Adipocyte (in vitro differentiated cells): ENCODE measurements at regions not wholly inside any gene's neighbourhood (a gene's known extent, or its start where the extent isn't known, plus 50 kb on each side); places are given as distances from the start of the nearest gene placed in this dataset.

Experiments
- DNase-seq: peaks from one replicate; pipeline ENCODE4 v3.0.0-alpha.2; 2015; ENCODE audit warnings: low read depth
- H3K27me3 ChIP-seq: replicated peaks from 2 replicates; pipeline ENCODE4 v1.7.0; 2013; ENCODE audit warnings: mild to moderate bottlenecking, low read length, moderate library complexity; ENCODE audit not compliant: control insufficient read depth, insufficient read depth
- H3K36me3 ChIP-seq: 2 replicates; pipeline ENCODE4 v1.7.0; 2013; ENCODE audit warnings: low read length, mild to moderate bottlenecking, moderate library complexity; ENCODE audit not compliant: control insufficient read depth, insufficient read depth, severe bottlenecking
- H3K4me1 ChIP-seq: 2 replicates; pipeline ENCODE4 v1.7.0; 2013; ENCODE audit warnings: mild to moderate bottlenecking, low read length, moderate library complexity; ENCODE audit not compliant: control insufficient read depth, insufficient read depth
- H3K4me3 ChIP-seq: 2 replicates; pipeline ENCODE4 v1.7.0; 2013; ENCODE audit warnings: mild to moderate bottlenecking, low read length, moderate library complexity
- H3K9ac ChIP-seq: 2 replicates; pipeline ENCODE4 v1.7.0; 2013; ENCODE audit warnings: mild to moderate bottlenecking, low read length, moderate library complexity
- H3K9me3 ChIP-seq: 2 replicates; pipeline ENCODE4 v1.7.0; 2013; ENCODE audit warnings: mild to moderate bottlenecking, low read length, moderate library complexity; ENCODE audit not compliant: control insufficient read depth

GRCh38 chr4:13024147-13025105 is 459.7 kb downstream of the RAB28 start:
- DNase-seq, result no peak
- H3K27me3 ChIP-seq, result no peaks in the 10 kb centered on the region
- H3K9me3 ChIP-seq, result no peaks in the 10 kb centered on the region
- H3K36me3 ChIP-seq, result no peaks in the 10 kb centered on the region
- H3K9ac ChIP-seq, result no peak overlapping the region
- no peak overlapping the region for H3K4me3 ChIP-seq
- H3K4me1 ChIP-seq, result no peaks in the 10 kb centered on the region

- DNase-seq, result no peak
- no peak overlapping the region for H3K9ac ChIP-seq
- H3K4me1 ChIP-seq, result no peaks in the 10 kb centered on the region
- H3K36me3 ChIP-seq, result no peaks in the 10 kb centered on the region
- no peak overlapping the region for H3K4me3 ChIP-seq
- H3K27me3 ChIP-seq, result no peaks in the 10 kb centered on the region
- H3K9me3 ChIP-seq, result no peaks in the 10 kb centered on the region
These were observed 476.2 kb downstream of the RAB28 start for GRCh38 chr4:13007802-13008470.

- Histone ChIP-seq H3K4me1 (no peaks in the 10 kb centered on the region), H3K36me3 (no peaks in the 10 kb centered on the region), H3K27me3 (no peaks in the 10 kb centered on the region), H3K9ac (no peak overlapping the region), H3K9me3 (no peaks in the 10 kb centered on the region), H3K4me3 (no peak overlapping the region)
- DNase-seq, result no peak
These were observed 490.2 kb downstream of the RAB28 start for GRCh38 chr4:12993923-12994322.

- H3K9me3 ChIP-seq, result peaks cover 5% of the 10 kb centered on the region
- H3K4me1 ChIP-seq, result no peaks in the 10 kb centered on the region
- H3K4me3 ChIP-seq, result no peak overlapping the region
- no peaks in the 10 kb centered on the region for H3K27me3 ChIP-seq
- H3K36me3 ChIP-seq, result no peaks in the 10 kb centered on the region
- no peak overlapping the region for H3K9ac ChIP-seq
- no peak for DNase-seq
These were observed 496.9 kb downstream of the RAB28 start for GRCh38 chr4:12987284-12987683.

DNA sequence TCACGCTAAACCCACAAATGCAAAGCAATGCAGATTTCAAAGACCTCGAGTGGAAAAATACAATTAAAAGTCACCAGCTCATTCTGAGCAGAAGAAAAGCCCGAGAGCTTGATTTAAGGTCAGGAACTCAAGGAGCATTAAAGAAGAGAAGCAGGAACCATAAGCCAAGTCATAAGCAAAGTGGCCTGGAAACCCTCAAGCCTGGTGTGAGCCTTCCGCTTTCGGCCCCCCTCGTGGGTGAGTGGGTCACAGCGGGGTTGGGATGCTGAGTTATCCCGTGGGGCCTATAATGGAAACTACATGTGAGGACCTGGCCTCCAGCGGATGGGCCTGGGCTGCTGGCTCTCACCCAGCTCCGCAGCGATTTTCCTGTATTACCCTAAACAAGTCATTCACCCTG is 504.3 kb downstream of the RAB28 start:
- Histone ChIP-seq H3K27me3 (no peaks in the 10 kb centered on the region), H3K9ac (no peak overlapping the region), H3K36me3 (no peaks in the 10 kb centered on the region), H3K4me1 (no peaks in the 10 kb centered on the region), H3K4me3 (no peak overlapping the region), H3K9me3 (peaks cover 5% of the 10 kb centered on the region)
- no peak for DNase-seq

DNA sequence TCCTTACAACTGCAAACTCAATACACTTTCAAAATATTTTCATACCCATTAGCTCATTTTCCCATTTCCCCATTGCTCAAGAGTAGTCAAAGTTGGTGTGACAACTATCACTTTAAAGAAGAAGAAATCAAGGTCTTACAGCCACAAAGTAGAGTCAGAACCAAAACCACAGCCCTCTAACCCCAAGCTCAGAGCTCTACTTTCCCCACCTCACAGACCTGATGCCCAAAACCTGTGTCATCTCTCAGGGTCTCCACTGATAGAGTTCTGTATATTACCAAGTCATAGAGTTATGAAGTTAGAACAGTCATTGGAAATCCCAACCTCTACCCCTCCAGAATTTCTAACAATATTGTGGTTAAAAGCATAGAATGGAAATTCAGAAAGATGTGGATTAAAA is 505.8 kb downstream of the RAB28 start:
- Histone ChIP-seq H3K36me3 (no peaks in the 10 kb centered on the region), H3K4me1 (no peaks in the 10 kb centered on the region), H3K9ac (no peak overlapping the region), H3K4me3 (no peak overlapping the region), H3K27me3 (no peaks in the 10 kb centered on the region), H3K9me3 (no peaks in the 10 kb centered on the region)
- DNase-seq, result no peak

- Histone ChIP-seq H3K27me3 (no peaks in the 10 kb centered on the region), H3K4me3 (no peak overlapping the region), H3K36me3 (no peaks in the 10 kb centered on the region), H3K9ac (no peak overlapping the region), H3K4me1 (no peaks in the 10 kb centered on the region), H3K9me3 (no peaks in the 10 kb centered on the region)
- DNase-seq, result no peak
These were observed 508.6 kb downstream of the RAB28 start for GRCh38 chr4:12975511-12975910.

DNA sequence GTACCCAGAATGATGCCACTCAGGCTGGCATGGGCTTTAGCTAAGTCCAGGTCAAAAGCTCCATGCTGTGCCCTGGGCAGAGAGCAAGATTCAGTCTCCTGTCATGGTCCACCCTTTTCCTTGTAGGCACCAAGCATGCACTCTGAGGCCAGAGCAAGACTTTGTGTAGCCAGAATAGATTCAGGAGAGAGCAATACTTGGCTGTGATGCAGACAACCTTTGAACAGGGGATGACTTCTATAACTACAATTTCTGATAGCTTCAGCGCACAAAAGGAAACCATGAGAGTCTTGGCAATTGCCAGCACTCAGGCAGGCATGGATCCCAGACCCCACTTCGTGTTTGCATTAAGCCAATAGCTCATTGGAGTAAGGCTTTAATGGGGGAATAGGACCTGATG is 510.6 kb downstream of the RAB28 start:
- DNase-seq, result no peak

DNA sequence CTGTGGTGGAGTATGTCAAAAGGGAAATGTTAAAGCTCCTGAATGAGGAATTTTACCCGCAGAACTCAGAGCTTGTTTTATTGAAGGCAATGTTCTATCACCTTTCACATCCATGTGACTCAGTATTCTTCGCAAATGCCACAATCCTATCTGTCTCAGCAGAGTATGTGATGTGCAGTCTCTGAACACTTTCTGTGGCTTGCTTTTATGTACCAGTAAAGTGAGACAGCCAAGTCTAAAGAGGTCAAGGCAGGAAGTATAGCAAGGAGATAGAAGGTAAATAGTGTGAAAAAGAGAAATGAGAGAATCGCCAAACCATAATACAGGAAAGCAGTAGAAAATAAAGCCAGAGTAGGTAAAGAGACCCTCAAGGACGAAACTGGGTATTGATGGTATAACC is 515.8 kb downstream of the RAB28 start:
- DNase-seq, result no peak
- Histone ChIP-seq H3K4me1 (no peaks in the 10 kb centered on the region), H3K36me3 (no peaks in the 10 kb centered on the region), H3K4me3 (no peak overlapping the region), H3K9me3 (no peaks in the 10 kb centered on the region), H3K27me3 (no peaks in the 10 kb centered on the region), H3K9ac (no peak overlapping the region)

More for the DNA sequence above, 510.6 kb downstream of the RAB28 start:
- Histone ChIP-seq H3K27me3 (no peaks in the 10 kb centered on the region), H3K4me3 (no peak overlapping the region), H3K4me1 (no peaks in the 10 kb centered on the region), H3K9me3 (no peaks in the 10 kb centered on the region), H3K9ac (no peak overlapping the region), H3K36me3 (no peaks in the 10 kb centered on the region)

GRCh38 chr4:12966726-12967125 is 517.4 kb downstream of the RAB28 start:
- no peaks in the 10 kb centered on the region for H3K36me3 ChIP-seq
- H3K9ac ChIP-seq, result no peak overlapping the region
- no peak for DNase-seq
- no peaks in the 10 kb centered on the region for H3K9me3 ChIP-seq
- H3K27me3 ChIP-seq, result no peaks in the 10 kb centered on the region
- H3K4me3 ChIP-seq, result no peak overlapping the region
- no peaks in the 10 kb centered on the region for H3K4me1 ChIP-seq

DNA sequence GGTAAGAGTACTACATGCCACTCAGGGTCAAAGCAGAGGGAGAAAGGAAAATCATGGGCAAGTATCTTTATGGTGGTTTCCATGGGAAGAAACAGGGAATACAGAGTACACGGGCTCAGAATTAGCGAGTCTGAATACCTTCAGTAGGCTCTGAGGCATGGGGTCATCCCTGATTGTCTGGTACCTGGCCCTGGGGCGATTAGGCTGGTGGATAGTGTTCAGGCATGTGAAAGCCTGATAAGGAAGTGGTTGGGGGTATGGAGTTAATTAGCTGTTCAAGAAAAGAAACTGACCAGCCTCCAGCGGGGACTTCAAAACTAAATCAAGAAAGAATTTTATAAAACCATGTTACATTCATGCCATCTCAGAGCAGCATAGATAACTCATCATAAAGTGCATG is 518.8 kb downstream of the RAB28 start:
- DNase-seq, result no peak
- H3K27me3 ChIP-seq, result no peaks in the 10 kb centered on the region
- H3K9me3 ChIP-seq, result no peaks in the 10 kb centered on the region
- no peak overlapping the region for H3K4me3 ChIP-seq
- no peak overlapping the region for H3K9ac ChIP-seq
- no peaks in the 10 kb centered on the region for H3K36me3 ChIP-seq
- H3K4me1 ChIP-seq, result no peaks in the 10 kb centered on the region
